ENCODE measurements at regions not wholly inside any gene's neighbourhood (a gene's known extent, or its start where the extent isn't known, plus 50 kb on each side); places are given as distances from the start of the nearest gene placed in this dataset.

- no peak for TF ChIP-seq CTCF (IDR thresholded peaks at IDR 0.05)
- no peak for TF ChIP-seq POLR2A (IDR thresholded peaks at IDR 0.05)
Measured at GRCh38 chr3:89742546-89742945, 635.1 kb downstream of the EPHA3 start.
